ACC112 (cell line): ENCODE measurements at regions not wholly inside any gene's neighbourhood (a gene's known extent, or its start where the extent isn't known, plus 50 kb on each side); places are given as distances from the start of the nearest gene placed in this dataset.
A peak's percentile ranks its signal among the peaks of the same experiment; 100 is the strongest.

Source experiments
- H2AFZ ChIP-seq: fragments of 200-600 bp; sonication (generic); one replicate; pipeline ENCODE4 v1.6.0; 2017; ENCODE audit warnings: antibody characterized with exemption, low read length; ENCODE audit not compliant: unreplicated experiment
- H3K27ac ChIP-seq: fragments of 200-600 bp; sonication (generic); 2 replicates; pipeline ENCODE4 v1.5.1; 2014; ENCODE audit warnings: low read depth, mild to moderate bottlenecking, antibody characterized with exemption, low read length, moderate library complexity
- H3K27me3 ChIP-seq: fragments of 200-600 bp; sonication (generic); 2 replicates; pipeline ENCODE4 v1.6.1; 2014; ENCODE audit warnings: mild to moderate bottlenecking, antibody characterized with exemption, low read length, moderate library complexity, mixed read lengths; ENCODE audit not compliant: insufficient read depth
- H3K36me3 ChIP-seq: fragments of 200-600 bp; sonication (generic); 2 replicates; pipeline ENCODE4 v1.6.1; 2016; ENCODE audit warnings: mild to moderate bottlenecking, antibody characterized with exemption, low read length, moderate library complexity, mixed read lengths; ENCODE audit not compliant: insufficient read depth
- H3K4me1 ChIP-seq: fragments of 200-600 bp; sonication (generic); one replicate; pipeline ENCODE4 v1.6.1; 2016; ENCODE audit warnings: low read length, mixed read lengths; ENCODE audit not compliant: insufficient read depth, unreplicated experiment, control insufficient read depth
- H3K4me3 ChIP-seq: fragments of 200-600 bp; sonication (generic); 2 replicates; pipeline ENCODE4 v1.5.1; 2014; ENCODE audit warnings: mild to moderate bottlenecking, low read depth, low read length
- H3K79me2 ChIP-seq: fragments of 200-600 bp; sonication (generic); one replicate; pipeline ENCODE4 v1.6.0; 2016; ENCODE audit warnings: low read length; ENCODE audit not compliant: control insufficient read depth, unreplicated experiment, insufficient read depth

DNA sequence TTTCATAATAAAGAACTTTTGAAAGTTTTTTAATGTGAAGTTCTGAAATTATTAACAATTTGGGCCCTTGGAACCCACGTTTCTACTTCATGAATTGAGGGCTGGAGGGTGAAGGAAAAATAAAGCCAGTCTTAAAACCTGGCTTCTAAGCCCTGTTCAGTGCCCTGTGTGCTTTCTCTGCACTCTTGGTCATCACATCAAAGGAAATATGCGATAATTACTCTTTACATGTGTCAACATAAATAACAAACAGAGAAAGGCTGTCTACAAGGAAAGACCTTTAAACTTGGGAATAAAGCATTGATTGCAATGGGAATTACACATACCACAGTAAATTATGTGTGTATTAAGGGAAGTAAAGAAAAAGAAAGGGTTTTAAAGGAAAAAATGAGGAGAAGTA is 150.7 kb upstream of the KLF7 start:
- Histone ChIP-seq H3K27me3 (no peaks in the 10 kb centered on the region), H3K36me3 (no peaks in the 10 kb centered on the region), H3K4me3 (no peak overlapping the region), H3K79me2 (no peaks in the 10 kb centered on the region), H3K4me1 (peaks cover 44% of the 10 kb centered on the region), H2AFZ (no peak overlapping the region), H3K27ac (no peak overlapping the region)

DNA sequence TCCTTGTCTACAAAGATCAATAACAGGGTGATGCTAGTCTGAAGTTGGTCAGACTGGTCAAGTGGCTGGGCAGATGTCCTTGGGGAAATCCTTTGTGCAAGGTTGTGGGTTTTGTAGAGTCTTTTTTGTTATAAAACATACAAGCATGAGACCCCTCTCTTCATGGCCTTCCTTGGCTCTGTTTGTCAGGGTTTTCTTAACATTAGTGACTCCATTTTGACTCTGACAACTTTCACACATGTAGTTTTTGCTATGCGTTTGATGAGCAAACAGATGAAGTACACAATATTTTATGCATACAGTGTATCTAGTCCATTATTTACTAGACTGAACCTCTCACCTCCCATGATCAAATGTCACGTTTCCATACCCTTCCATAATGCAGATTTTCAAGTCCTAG is 151.2 kb upstream of the KLF7 start:
- Histone ChIP-seq H3K4me3 (no peak overlapping the region), H3K27me3 (no peaks in the 10 kb centered on the region), H3K27ac (peak overlapping the region; percentile 22; the same call in 1 of the 2 replicates), H3K4me1 (peaks cover 39% of the 10 kb centered on the region), H3K79me2 (no peaks in the 10 kb centered on the region), H3K36me3 (no peaks in the 10 kb centered on the region), H2AFZ (no peak overlapping the region)

DNA sequence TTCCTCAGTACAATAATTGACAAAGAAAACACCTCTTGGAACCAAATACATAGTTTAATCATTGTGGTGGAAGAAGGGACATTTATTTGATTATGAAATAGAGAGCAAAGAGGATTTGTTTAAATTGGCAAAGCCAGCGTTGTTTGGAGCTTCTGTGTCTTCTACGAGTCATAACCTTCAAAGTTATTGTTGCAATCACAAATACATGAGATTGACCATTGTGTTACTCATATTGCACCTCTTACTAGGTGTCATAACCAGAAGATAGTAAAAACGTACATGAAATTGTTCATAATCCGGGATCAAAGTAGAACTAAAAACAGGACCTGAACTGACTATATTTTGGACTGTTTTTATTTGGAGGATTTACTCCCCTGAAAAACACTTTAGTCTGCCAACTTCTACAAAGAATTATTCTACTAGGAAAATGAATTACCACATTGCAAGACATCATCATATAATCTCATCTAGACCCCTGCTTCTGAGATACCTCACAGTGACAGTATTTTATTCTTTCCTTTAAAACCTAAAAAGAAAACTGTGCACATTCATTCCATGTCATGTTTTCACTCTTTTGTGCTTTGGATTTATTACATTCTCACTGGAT is 151.7 kb upstream of the KLF7 start:
- no peak overlapping the region for H2AFZ ChIP-seq
- no peaks in the 10 kb centered on the region for H3K79me2 ChIP-seq
- H3K27me3 ChIP-seq = no peaks in the 10 kb centered on the region
- no peak overlapping the region; the same call in 1 of the 2 replicates for H3K4me3 ChIP-seq
- H3K36me3 ChIP-seq = no peaks in the 10 kb centered on the region
- peaks cover 34% of the 10 kb centered on the region for H3K4me1 ChIP-seq
- peak overlapping the region; percentile 22 for H3K27ac ChIP-seq

DNA sequence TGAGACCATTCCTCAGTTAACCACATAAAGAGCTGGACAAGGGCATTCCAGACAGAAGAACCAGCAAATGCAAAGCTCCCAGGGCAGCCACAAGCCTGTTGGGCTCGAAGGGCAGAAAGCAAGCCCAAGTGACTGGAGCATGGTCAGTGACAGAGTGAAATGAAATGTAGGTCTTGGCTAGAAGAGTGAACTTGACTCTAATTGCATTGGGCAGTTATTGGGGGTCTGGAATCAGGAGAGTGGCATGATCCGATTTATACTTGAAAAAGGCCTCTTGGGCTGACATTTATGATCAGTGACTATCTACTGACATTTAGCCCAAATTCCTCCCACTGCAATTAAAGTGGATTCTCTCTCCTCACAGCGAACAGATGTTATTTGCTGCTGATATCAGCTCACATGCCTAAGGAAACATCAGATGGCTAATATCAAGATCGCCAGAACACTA is 152.5 kb upstream of the KLF7 start:
- Histone ChIP-seq H2AFZ (no peak overlapping the region), H3K36me3 (no peaks in the 10 kb centered on the region), H3K4me3 (no peak overlapping the region), H3K79me2 (no peaks in the 10 kb centered on the region), H3K27me3 (no peaks in the 10 kb centered on the region), H3K27ac (no peak overlapping the region), H3K4me1 (peaks cover 32% of the 10 kb centered on the region)

DNA sequence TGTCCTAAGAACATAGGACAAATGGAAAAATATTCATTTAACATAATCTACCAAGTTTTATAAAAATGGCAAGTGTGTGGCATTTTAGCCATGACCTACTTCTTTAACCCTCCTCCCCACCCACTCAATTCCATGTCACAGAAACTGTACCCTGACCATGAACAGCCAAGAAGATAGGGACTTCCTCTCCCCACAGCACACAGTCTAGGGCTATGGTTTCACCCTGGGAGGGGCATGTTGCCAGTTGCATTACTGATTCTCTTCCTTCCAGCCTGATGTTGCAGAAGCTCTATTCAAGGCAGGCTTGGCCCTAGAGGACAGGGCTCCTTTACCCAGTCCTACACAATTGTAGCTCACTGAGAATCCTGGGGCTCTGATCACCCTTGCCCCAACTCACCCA is 153.6 kb upstream of the KLF7 start:
- Histone ChIP-seq H3K36me3 (no peaks in the 10 kb centered on the region), H2AFZ (no peak overlapping the region), H3K4me1 (peaks cover 32% of the 10 kb centered on the region), H3K27me3 (no peaks in the 10 kb centered on the region), H3K79me2 (no peaks in the 10 kb centered on the region), H3K4me3 (no peak overlapping the region), H3K27ac (no peak overlapping the region)

DNA sequence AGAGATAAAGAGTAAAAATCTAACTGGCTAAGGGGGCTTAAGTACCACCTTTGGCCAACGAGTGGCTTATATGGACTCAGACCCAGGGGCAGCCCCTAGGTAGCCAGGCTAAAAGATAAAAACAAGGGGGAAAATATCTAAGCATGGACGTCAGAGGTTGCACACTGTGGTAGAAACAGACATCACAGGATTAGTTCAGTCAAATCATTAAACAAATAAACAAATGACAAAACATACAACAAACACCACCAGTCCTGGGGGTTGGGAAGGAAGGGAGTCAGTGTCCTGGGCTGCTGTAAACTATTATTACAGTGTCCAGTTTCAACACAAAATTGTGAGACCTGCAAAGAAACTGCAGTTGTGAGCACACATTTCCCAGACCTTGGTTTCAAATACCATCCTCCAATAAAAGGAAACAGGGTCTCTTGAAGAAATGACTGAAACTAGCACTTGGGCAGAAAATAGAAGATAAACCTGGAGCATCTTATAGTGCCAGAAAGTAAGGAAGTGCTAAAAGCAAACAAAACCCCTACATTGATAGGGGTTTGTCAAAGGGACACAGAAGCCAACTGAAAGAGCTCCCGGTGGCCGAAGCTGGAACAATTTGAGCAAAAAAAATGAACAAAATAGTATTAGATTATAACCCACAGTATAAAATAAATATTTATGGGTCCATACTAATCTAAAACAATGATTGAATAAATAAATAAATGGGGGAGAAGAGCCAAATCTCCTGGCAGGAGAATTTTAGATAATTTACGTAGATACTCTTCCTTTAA is 154.8 kb upstream of the KLF7 start:
- Histone ChIP-seq H2AFZ (no peak overlapping the region), H3K27me3 (no peaks in the 10 kb centered on the region), H3K79me2 (no peaks in the 10 kb centered on the region), H3K4me1 (peaks cover 22% of the 10 kb centered on the region), H3K27ac (no peak overlapping the region), H3K36me3 (no peaks in the 10 kb centered on the region), H3K4me3 (no peak overlapping the region)

DNA sequence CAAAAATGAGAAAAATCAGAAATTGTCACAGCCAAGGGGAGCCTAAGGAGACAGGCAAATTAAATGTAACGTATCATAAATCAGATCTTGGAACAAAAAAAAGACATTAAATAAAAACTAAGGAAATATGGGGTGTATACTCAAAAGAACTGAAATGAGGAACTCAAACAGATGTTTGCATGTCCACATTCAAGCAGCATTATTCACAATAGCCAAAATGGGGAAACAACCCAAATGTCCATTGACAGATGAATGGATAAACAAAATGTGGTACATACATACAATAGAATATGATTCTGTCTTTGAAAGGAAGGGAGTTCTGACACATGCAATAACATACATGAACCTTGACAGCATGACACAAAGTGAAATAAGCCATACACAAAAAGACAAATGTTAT is 155.8 kb upstream of the KLF7 start:
- Histone ChIP-seq H3K4me1 (peaks cover 19% of the 10 kb centered on the region), H3K27ac (no peak overlapping the region), H3K79me2 (no peaks in the 10 kb centered on the region), H2AFZ (no peak overlapping the region), H3K36me3 (no peaks in the 10 kb centered on the region), H3K27me3 (no peaks in the 10 kb centered on the region), H3K4me3 (no peak overlapping the region)

DNA sequence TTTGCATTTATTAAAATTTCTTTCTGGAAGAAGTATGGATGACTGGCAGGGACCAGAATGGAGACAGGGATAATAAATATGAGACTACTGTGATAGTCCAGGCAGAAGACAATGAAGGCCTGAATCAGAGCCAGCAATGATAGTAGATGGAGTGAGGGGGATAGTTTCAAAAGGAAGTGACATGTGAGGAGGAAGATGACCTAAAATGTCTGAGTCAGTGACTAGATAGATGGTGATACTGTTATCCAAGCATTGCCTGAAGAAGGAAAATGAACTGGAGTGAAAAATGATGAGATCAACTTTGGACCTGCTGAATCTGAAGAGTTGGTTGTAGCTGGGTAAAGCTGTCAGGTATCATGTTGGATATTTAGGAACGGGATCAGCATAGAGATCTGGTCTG is 158.3 kb upstream of the KLF7 start:
- H3K27ac ChIP-seq = no peak overlapping the region
- H3K79me2 ChIP-seq = no peaks in the 10 kb centered on the region
- H3K36me3 ChIP-seq = no peaks in the 10 kb centered on the region
- H3K4me3 ChIP-seq = no peak overlapping the region
- no peaks in the 10 kb centered on the region for H3K4me1 ChIP-seq
- H2AFZ ChIP-seq = no peak overlapping the region
- no peaks in the 10 kb centered on the region for H3K27me3 ChIP-seq

DNA sequence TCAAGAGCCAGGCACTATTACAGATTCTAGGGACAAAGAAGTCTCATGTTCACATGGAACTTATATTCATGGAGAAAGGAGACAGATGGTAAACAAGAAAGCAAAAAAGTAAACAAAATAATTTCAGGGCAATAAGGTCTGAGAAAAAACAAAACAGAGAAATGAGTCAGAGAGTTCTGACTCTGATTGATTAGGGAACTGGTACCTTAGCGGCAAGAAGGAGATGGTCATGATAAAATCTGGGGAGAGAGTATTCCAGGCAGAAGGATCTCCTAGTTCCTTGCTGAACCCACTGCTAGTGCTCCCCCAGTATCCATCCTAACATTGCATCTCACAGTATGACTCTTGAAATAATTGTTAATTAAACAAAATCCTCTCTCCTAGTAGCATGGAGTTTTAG is 161.8 kb upstream of the KLF7 start:
- Histone ChIP-seq H3K36me3 (no peaks in the 10 kb centered on the region), H3K4me1 (peaks cover 31% of the 10 kb centered on the region), H2AFZ (no peak overlapping the region)

DNA sequence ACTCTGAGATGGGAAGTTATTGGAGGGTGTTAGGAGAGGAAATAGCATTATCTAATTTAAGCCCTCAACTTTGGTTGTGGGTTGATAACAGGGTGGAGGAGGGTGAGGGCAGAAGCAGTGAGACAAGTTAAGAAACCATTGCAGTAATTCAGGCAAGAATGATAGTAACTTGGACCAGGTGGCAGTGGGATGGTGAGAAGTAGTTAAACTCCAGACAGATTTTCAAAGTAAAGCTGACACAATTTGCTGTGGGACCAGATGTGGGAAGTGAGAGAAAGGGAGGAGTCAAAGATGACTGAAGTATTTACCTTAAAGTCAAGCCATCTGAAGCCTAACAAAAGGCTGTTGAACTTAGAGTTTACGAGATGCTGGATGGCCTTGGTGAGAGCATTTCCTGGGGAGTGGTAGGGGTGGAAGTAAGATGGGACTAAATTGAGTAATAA is 163.2 kb upstream of the KLF7 start:
- Histone ChIP-seq H3K27ac (no peak overlapping the region), H3K4me1 (peaks cover 45% of the 10 kb centered on the region), H3K27me3 (no peaks in the 10 kb centered on the region), H3K4me3 (no peak overlapping the region), H2AFZ (peak overlapping the region; percentile 15), H3K79me2 (no peaks in the 10 kb centered on the region), H3K36me3 (no peaks in the 10 kb centered on the region)

More for the DNA sequence above, 161.8 kb upstream of the KLF7 start:
- H3K79me2 ChIP-seq = no peaks in the 10 kb centered on the region
- H3K27ac ChIP-seq = no peak overlapping the region
- H3K4me3 ChIP-seq = no peak overlapping the region
- no peaks in the 10 kb centered on the region for H3K27me3 ChIP-seq

DNA sequence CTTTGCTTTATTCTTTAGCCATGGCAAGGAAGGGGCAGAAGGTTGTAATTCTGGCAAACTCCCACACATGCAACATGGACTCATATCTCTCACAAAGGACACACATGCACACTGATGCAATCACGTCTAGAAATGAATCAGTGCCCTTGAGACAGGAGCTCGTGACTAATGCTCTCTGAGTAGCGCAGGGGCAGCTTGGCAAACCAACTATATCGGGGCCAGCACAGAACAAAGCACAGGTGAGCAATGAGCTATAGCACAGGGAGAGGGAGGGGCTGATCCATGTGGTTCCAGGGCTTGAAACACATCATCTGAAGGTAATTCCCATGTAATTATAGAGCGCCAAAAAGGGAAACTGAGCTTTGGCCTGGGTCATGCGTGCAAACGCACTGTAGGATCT is 165.2 kb upstream of the KLF7 start:
- peaks cover 60% of the 10 kb centered on the region for H3K4me1 ChIP-seq
- H3K36me3 ChIP-seq = no peaks in the 10 kb centered on the region
- H3K27ac ChIP-seq = peak overlapping the region; percentile 80
- no peaks in the 10 kb centered on the region for H3K79me2 ChIP-seq
- H3K4me3 ChIP-seq = no peak overlapping the region
- no peaks in the 10 kb centered on the region for H3K27me3 ChIP-seq
- H2AFZ ChIP-seq = no peak overlapping the region
